ENCODE measurements at regions not wholly inside any gene's neighbourhood (a gene's known extent, or its start where the extent isn't known, plus 50 kb on each side); places are given as distances from the start of the nearest gene placed in this dataset.

- H3K27ac Mint-ChIP-seq: no peak overlapping the region
- H3K4me1 Mint-ChIP-seq: no peaks in the 10 kb centered on the region
- peaks cover 2% of the 10 kb centered on the region for H3K9me3 Mint-ChIP-seq
- H3K27me3 Mint-ChIP-seq: peaks cover 3% of the 10 kb centered on the region
- H3K36me3 Mint-ChIP-seq: peaks cover 1% of the 10 kb centered on the region
- DNase-seq: no peak
- no peak overlapping the region for H3K4me3 Mint-ChIP-seq
Observed at GRCh38 chr15:94793641-94794040, 562.3 kb downstream of the MCTP2 start.

GRCh38 chr15:94804613-94805012, 573.3 kb downstream of the MCTP2 start:
- no peaks in the 10 kb centered on the region for H3K4me1 Mint-ChIP-seq
- H3K4me3 Mint-ChIP-seq: no peak overlapping the region

GRCh38 chr15:94815110-94815731, 583.9 kb downstream of the MCTP2 start:
- Mint-ChIP-seq H3K4me1 (no peaks in the 10 kb centered on the region), H3K27me3 (peaks cover 18% of the 10 kb centered on the region), H3K36me3 (no peaks in the 10 kb centered on the region), H3K4me3 (no peak overlapping the region), H3K9me3 (no peaks in the 10 kb centered on the region), H3K27ac (no peak overlapping the region)
- no peak for DNase-seq

More at GRCh38 chr15:94804613-94805012, 573.3 kb downstream of the MCTP2 start:
- DNase-seq: no peak
- Mint-ChIP-seq H3K27me3 (peaks cover 16% of the 10 kb centered on the region), H3K27ac (no peak overlapping the region), H3K9me3 (peaks cover 6% of the 10 kb centered on the region), H3K36me3 (peaks cover 2% of the 10 kb centered on the region)

- no peaks in the 10 kb centered on the region for H3K4me1 Mint-ChIP-seq
- no peaks in the 10 kb centered on the region for H3K36me3 Mint-ChIP-seq
- no peak overlapping the region for H3K4me3 Mint-ChIP-seq
- H3K27me3 Mint-ChIP-seq: peaks cover 17% of the 10 kb centered on the region
- DNase-seq: no peak
- no peak overlapping the region for H3K27ac Mint-ChIP-seq
- H3K9me3 Mint-ChIP-seq: no peaks in the 10 kb centered on the region
Observed at GRCh38 chr15:94815914-94816313, 584.6 kb downstream of the MCTP2 start.

GRCh38 chr15:94829887-94830884, 598.8 kb downstream of the MCTP2 start:
- Mint-ChIP-seq H3K4me3 (no peak overlapping the region), H3K9me3 (no peaks in the 10 kb centered on the region), H3K36me3 (no peaks in the 10 kb centered on the region), H3K27me3 (no peaks in the 10 kb centered on the region), H3K4me1 (no peaks in the 10 kb centered on the region), H3K27ac (no peak overlapping the region)
- no peak for DNase-seq

- Mint-ChIP-seq H3K27me3 (no peaks in the 10 kb centered on the region), H3K27ac (no peak overlapping the region), H3K4me3 (no peak overlapping the region), H3K36me3 (no peaks in the 10 kb centered on the region), H3K4me1 (no peaks in the 10 kb centered on the region), H3K9me3 (no peaks in the 10 kb centered on the region)
- DNase-seq: no peak
Observed at GRCh38 chr15:94834000-94834399, 602.6 kb downstream of the MCTP2 start.

- Mint-ChIP-seq H3K4me1 (no peaks in the 10 kb centered on the region), H3K27me3 (no peaks in the 10 kb centered on the region), H3K36me3 (no peaks in the 10 kb centered on the region), H3K4me3 (no peak overlapping the region), H3K9me3 (no peaks in the 10 kb centered on the region), H3K27ac (no peak overlapping the region)
- no peak for DNase-seq
Observed at GRCh38 chr15:94834494-94834893, 603.1 kb downstream of the MCTP2 start.

- H3K9me3 Mint-ChIP-seq: no peaks in the 10 kb centered on the region
- DNase-seq: no peak
- no peak overlapping the region for H3K27ac Mint-ChIP-seq
- H3K27me3 Mint-ChIP-seq: peaks cover 15% of the 10 kb centered on the region
- H3K36me3 Mint-ChIP-seq: no peaks in the 10 kb centered on the region
- no peak overlapping the region for H3K4me3 Mint-ChIP-seq
- no peaks in the 10 kb centered on the region for H3K4me1 Mint-ChIP-seq
Observed at GRCh38 chr15:94838281-94838680, 606.9 kb downstream of the MCTP2 start.

GRCh38 chr15:94840794-94841783, 609.7 kb downstream of the MCTP2 start:
- Mint-ChIP-seq H3K4me3 (no peak overlapping the region), H3K27ac (no peak overlapping the region), H3K9me3 (no peaks in the 10 kb centered on the region), H3K27me3 (peaks cover 39% of the 10 kb centered on the region), H3K4me1 (no peaks in the 10 kb centered on the region), H3K36me3 (no peaks in the 10 kb centered on the region)
- DNase-seq: no peak

GRCh38 chr15:94843060-94843459, 611.7 kb downstream of the MCTP2 start:
- H3K27me3 Mint-ChIP-seq: peaks cover 56% of the 10 kb centered on the region
- no peak overlapping the region for H3K27ac Mint-ChIP-seq

GRCh38 chr15:94844198-94844537, 612.8 kb downstream of the MCTP2 start:
- Mint-ChIP-seq H3K9me3 (peaks cover 5% of the 10 kb centered on the region), H3K4me3 (no peak overlapping the region), H3K27ac (no peak overlapping the region), H3K27me3 (peaks cover 59% of the 10 kb centered on the region), H3K36me3 (no peaks in the 10 kb centered on the region), H3K4me1 (no peaks in the 10 kb centered on the region)
- no peak for DNase-seq

More at GRCh38 chr15:94843060-94843459, 611.7 kb downstream of the MCTP2 start:
- no peak for DNase-seq
- Mint-ChIP-seq H3K36me3 (no peaks in the 10 kb centered on the region), H3K9me3 (peaks cover 5% of the 10 kb centered on the region), H3K4me3 (no peak overlapping the region), H3K4me1 (no peaks in the 10 kb centered on the region)

GRCh38 chr15:94844538-94845389, 613.4 kb downstream of the MCTP2 start:
- Mint-ChIP-seq H3K36me3 (no peaks in the 10 kb centered on the region), H3K27ac (no peak overlapping the region), H3K9me3 (peaks cover 5% of the 10 kb centered on the region), H3K27me3 (peaks cover 60% of the 10 kb centered on the region), H3K4me1 (no peaks in the 10 kb centered on the region), H3K4me3 (no peak overlapping the region)
- DNase-seq: peak; percentile 9

- Mint-ChIP-seq H3K36me3 (no peaks in the 10 kb centered on the region), H3K27ac (no peak overlapping the region), H3K9me3 (peaks cover 5% of the 10 kb centered on the region), H3K4me1 (no peaks in the 10 kb centered on the region), H3K4me3 (no peak overlapping the region), H3K27me3 (peaks cover 60% of the 10 kb centered on the region)
- no peak for DNase-seq
Observed at GRCh38 chr15:94845390-94845716, 614.0 kb downstream of the MCTP2 start.

- Mint-ChIP-seq H3K27me3 (peaks cover 65% of the 10 kb centered on the region), H3K36me3 (no peaks in the 10 kb centered on the region), H3K27ac (no peak overlapping the region), H3K4me3 (no peak overlapping the region), H3K9me3 (peaks cover 5% of the 10 kb centered on the region), H3K4me1 (no peaks in the 10 kb centered on the region)
- DNase-seq: no peak
Observed at GRCh38 chr15:94847325-94847724, 616.0 kb downstream of the MCTP2 start.
